Loucy (cell line): ENCODE measurements at regions not wholly inside any gene's neighbourhood (a gene's known extent, or its start where the extent isn't known, plus 50 kb on each side); places are given as distances from the start of the nearest gene placed in this dataset.

Source experiments
- EZH2phosphoT487 ChIP-seq: fragments of 200-600 bp; IDR thresholded peaks from 2 replicates; pipeline ENCODE4 v1.6.1; 2018; ENCODE audit warnings: antibody characterized with exemption, mild to moderate bottlenecking, moderate library complexity, borderline replicate concordance
- TF ChIP-seq, protein P1 (sequence below): fragments of 200-600 bp; sonication (generic); conservative IDR thresholded peaks from 2 replicates; pipeline ENCODE4 v1.5.1; 2014; ENCODE audit warnings: mild to moderate bottlenecking, antibody characterized with exemption, low read length

DNA sequence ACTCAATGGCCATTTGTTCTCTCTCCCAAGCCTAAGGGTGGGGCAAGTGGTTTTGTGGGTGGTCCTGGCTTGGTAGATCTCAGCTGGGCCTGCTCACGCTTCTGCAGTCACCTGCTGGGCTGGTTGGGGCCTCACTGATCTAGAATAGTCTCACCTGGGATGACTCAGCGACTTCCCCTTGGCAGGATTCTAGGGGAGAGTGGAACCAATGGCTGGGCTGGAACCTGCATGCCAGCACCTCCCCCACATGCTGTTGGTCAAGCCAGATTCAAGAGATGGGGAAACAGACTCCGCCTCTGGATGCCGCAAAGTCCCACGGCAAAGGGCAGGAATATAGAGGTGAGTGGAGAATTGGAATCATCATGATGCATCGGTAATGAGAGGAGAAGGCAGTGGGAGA, 292.9 kb upstream of the NPVF start:
- TF ChIP-seq, protein P1, sequence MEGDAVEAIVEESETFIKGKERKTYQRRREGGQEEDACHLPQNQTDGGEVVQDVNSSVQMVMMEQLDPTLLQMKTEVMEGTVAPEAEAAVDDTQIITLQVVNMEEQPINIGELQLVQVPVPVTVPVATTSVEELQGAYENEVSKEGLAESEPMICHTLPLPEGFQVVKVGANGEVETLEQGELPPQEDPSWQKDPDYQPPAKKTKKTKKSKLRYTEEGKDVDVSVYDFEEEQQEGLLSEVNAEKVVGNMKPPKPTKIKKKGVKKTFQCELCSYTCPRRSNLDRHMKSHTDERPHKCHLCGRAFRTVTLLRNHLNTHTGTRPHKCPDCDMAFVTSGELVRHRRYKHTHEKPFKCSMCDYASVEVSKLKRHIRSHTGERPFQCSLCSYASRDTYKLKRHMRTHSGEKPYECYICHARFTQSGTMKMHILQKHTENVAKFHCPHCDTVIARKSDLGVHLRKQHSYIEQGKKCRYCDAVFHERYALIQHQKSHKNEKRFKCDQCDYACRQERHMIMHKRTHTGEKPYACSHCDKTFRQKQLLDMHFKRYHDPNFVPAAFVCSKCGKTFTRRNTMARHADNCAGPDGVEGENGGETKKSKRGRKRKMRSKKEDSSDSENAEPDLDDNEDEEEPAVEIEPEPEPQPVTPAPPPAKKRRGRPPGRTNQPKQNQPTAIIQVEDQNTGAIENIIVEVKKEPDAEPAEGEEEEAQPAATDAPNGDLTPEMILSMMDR = no peak
- no peak for TF ChIP-seq EZH2phosphoT487
